SH-SY5Y (cell line): ENCODE measurements at regions not wholly inside any gene's neighbourhood (a gene's known extent, or its start where the extent isn't known, plus 50 kb on each side); places are given as distances from the start of the nearest gene placed in this dataset.

Experiments
- GATA2 ChIP-seq: IDR thresholded peaks from 2 replicates; pipeline ENCODE4 v1.6.1; 2011; ENCODE audit warnings: mild to moderate bottlenecking, low read depth, low read length
- GATA3 ChIP-seq: IDR thresholded peaks from 2 replicates; pipeline ENCODE4 v1.6.1; 2011; ENCODE audit warnings: low read depth, mild to moderate bottlenecking, low read length, moderate library complexity

DNA sequence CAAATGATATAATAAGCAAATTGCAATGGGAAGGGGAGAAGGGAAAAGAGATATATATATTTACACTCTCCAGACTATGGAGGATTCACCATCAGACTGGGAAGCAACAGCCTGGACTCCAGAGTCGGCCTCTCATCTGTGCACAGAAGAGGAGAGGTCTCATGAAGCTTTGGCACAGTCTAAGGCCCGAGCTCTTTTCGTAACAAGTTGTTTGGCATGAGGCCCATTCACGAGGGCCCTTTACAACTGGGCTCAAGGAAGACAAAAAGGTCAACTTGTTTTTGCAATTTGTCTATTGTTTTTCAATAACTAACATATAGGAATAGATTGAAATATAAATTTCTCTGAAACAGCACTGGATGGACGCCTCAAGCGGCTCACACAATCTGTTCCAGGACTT lies 66.7 kb upstream of the AJAP1 start:
- no peak for TF ChIP-seq GATA2
- TF ChIP-seq GATA3: no peak
